GM18870 (cell line): ENCODE measurements at regions not wholly inside any gene's neighbourhood (a gene's known extent, or its start where the extent isn't known, plus 50 kb on each side); places are given as distances from the start of the nearest gene placed in this dataset.
"Not testable (repeated sequence)": the region's sequence is repeated elsewhere in the genome, so short reads cannot be mapped to it uniquely, and the experiment has no call there.

Experiments
- ATAC-seq: cut with Tn5 transposase; IDR thresholded peaks from one replicate; pipeline ENCODE4 v1.9.1; 2021; ENCODE audit warnings: moderate library complexity; ENCODE audit not compliant: unreplicated experiment

DNA sequence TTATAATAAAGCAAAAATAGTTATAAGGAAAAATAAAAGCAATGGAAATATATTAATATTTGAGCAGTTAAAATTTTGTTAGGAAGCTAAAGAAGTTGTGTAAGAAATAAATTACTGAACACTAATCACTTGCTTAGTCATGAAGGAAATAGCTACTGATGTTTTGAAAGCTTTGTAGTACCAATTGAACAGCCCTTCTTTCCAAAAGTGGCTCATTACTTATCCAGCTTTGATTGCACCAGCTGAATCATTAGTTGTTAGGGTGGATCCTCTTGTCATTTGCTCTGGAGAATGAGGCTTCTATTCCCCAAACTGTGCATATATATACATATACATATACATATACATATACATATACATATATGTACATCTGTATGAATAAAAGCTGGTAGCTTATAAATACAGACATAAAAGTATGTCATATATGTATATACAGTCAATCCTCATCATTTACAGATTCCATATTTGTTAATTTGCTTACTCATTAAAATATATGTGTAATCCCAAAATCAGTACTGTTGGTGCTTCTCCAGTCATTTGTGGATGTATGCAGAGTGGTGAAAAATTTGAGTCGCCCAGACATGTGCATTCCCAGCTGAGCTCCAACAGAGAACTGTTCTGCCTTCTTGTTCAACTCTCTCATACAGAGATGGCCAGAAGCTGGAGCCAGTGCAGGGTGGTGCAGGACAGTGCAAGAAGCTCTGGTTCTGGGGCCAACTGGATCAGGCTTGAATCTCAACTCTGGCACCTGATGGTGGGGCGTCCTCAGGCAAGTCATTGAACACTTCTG, 214.1 kb downstream of the RPAP3 start:
- ATAC-seq: no peak

DNA sequence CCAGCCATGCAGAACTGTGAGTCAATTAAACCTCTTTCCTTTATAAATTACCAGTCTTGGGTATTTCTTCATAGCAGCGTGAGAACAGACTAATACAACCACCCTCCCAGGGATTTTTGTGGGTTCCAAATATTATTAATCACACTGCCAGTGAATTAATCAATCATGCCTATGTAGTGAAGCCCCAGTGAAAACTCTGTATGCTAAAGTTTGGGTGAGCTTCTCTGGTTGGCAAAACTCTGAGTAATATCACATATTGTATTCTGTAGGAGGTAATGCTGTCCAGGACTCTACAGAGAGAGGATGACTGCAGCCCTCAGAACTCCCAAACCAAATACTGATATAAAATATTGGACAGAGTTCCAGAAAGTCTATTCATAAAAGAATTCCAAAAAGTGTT, 216.9 kb downstream of the RPAP3 start:
- ATAC-seq: no peak

DNA sequence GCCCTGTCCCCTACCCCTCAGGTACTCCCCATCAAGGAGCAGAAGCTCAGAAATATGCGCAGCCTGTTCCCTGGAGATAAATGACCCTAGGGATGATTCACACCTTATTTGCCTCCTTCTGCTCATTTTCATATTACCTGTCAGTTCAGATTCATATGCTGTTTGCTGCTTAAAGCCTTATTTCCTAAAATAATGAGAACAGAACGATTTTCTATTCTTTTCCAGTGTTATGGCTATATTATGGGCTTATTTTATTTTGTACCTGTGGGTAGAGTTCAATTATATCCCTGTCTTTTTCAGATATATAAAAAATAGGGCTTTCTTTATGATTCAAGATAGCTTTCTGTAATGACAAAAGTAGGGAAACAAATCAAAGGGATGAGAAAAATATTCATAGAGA, 224.8 kb downstream of the RPAP3 start:
- ATAC-seq: no peak

DNA sequence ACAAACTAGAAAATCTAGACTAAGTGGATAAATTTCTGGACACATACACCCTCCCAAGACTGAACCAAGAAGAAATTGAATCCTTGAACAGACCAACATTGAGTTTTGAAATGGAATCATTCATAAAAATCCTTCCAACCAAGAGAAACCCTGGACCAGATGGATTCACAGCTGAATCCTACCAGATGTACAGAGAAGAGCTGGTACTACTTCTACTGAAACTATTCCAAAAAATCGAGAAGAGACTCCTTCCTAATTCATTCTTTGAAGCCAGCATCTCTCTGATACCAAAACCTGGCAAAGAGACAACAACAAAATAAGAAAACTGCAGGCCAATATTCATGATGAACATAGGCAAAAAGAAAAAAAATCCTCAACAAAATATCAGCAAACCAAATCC, 227.4 kb downstream of the RPAP3 start:
- no peak for ATAC-seq

DNA sequence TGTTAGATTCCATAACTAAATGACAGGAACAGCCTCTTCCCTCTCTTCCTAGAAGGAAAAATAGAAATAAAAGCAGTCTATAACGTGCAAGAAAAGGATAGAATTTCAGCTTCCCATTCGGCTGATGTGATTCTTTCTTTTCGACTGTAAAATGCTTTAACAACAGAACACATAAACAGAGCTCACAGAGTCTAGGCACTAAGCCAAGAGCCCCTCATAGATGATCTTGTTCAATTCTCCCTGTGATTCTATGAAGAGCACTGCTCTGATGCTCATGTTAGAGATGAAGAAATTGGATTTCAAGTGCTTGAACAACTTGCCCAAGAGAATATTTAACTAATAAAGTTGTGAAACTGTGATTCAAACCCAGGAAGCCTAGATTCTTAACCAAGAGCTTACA, 232.7 kb downstream of the RPAP3 start:
- ATAC-seq: no peak

DNA sequence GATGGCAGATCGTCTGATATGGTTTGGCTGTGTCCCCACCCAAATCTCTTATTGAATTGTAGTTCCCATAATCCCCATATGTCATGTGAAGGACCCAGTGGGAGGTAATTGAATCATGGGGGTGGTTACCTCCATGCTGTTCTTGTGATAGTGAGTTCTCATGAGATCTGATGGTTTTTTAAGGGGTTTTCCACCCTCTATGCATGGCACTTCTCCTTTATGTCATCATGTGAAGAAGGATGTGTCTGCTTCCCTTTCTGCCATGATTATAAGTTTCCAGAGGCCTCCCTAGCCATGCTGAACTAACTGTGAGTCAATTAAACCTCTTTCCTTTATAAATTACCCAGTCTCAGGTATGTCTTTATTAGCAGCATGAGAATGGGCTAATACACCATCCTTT, 235.5 kb downstream of the RPAP3 start:
- not testable (repeated sequence) for ATAC-seq

DNA sequence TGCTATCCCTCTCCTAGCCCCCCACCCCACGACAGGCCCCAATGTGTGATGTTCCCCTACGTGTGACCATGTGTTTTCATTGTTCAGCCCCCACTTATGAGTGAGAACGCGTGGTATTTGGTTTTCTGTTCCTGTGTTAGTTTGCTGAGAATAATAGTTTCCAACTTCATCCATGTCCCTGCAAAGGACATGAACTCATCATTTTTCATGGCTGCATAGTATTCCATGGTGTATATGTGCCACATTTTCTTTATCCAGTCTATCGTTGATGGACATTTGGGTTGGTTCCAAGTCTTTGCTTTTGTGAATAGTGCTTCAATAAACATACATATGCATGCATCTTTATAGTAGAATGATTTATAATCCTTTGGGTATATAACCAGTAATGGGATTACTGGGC, 241.9 kb downstream of the RPAP3 start:
- not testable (repeated sequence) for ATAC-seq

DNA sequence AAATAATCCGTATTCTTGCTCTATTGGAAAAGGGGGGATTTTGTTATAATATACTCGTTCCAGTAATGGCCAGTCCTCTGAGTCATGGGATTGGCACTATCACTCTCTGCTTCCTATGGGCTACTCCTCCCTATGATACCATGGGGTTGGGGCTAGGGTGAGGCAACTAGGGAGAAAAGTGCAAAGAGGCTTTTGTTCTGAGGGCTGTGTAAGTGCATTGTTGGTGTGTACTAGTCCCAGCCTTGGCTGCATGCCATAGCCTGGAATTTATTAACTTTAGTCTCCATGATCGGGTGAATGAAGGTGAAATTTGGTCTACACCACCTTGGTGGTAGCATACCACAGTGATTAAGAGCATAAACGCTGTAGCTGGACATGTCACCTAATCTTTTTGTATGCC, 247.6 kb downstream of the RPAP3 start:
- ATAC-seq: no peak

DNA sequence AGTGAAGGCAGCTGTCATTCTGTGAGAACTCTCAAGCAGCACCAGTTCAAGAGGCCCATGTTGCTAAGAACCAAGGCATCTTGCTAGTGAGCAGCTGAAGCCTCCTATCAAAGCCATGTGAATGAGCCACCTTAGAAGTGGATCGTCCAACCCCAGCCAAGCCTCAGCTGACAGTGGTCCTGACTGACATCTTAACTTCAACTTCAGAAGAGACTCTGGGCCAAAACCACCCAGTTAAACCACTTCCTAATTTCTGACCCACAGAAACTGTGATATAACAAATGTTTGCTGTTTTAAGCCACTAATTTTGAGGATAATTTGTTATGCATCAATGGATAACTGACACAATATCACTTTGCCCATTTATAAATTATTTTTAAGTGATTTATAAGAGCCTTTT, 256.0 kb downstream of the RPAP3 start:
- no peak for ATAC-seq

DNA sequence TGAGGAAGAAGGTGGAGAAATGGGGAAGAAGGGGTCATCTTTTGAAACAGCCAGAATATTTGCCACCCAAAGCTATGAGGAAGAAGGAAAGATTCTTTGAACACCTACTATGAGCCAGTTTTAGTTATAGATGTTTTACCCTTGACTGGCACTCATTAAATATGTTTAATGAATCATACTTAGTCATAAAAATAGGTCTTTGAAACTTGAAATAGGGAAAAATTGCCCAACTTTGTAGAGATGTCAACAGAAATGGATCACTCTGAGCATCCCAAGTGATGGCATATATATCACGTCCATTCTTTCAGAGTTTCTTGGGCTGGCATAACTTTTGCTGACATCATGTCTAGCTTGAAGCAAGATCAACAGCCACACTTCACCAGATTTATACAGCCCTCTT, 263.5 kb downstream of the RPAP3 start:
- no peak for ATAC-seq

DNA sequence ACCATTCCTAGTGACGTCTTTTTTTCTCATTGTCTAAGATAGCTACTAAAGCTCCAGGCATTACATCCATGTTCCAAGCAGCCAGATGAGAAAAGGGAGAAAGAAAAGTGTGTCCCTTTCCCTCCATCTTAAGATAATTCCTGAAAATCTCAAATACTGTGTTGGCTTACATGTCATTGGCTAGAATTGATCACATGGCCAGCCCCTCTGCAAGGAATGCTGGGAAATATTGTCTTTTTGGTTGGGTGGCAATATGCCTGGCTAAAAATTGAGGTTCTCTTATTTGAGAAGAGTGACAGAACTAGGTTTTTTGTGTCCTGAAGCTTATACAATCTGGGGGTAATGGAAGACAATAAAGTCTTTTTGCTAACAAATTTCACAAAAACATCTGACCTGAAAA, 264.3 kb downstream of the RPAP3 start:
- no peak for ATAC-seq

DNA sequence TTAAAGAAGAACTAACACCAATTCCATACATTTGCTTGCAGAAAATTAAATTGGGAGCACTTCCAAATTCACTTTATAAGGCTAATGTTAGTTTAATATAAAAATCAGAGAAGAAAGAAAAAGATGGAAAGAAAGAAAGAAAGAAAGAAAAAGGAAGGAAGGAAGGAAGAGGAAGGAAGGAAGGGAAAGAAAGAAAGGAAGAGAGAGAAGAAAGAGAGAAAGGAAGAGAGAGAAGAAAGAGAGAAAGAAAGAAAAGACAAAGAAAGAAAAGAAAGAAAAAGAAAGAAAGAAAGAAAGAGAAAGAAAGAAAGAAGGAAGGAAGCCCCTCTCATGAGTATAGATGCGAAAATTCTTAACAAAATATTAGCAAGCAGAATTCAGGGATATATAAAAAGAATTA, 267.7 kb downstream of the RPAP3 start:
- no peak for ATAC-seq

DNA sequence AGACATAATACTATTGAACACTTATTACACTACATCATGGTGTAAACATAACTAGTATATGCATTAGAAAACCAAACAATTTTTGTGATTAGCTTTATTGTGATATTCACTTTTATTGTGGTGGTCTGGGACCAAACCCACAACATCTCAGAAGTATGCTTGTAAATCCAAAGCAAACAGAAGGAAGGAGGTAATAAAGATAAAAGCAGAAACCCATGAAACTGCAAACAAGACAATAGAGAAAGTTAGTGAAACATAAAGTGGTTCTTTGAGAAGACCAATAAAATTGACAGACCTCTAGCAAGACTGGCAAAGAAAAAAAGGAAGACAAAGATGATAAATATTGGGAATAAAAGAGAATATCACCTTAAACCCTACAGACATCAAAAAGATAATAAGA, 268.3 kb downstream of the RPAP3 start:
- no peak for ATAC-seq

DNA sequence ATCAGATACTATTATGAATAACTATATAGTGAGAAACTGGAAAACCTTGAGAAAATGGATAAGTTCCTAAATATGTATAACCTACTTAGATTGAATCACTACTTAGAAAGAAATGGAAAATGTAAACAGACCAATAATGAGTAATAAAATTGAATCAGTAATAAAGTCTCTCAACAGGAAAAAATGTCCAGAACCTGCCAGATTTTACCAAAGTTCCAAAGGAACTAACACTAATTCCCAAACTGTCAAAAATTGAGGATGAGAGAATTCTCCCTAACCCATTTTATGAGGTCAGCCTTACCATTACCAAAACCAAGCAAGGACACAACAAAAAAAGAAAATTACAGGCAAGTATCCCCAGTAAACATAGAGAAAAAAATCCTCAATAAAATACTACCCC, 272.0 kb downstream of the RPAP3 start:
- ATAC-seq: no peak

DNA sequence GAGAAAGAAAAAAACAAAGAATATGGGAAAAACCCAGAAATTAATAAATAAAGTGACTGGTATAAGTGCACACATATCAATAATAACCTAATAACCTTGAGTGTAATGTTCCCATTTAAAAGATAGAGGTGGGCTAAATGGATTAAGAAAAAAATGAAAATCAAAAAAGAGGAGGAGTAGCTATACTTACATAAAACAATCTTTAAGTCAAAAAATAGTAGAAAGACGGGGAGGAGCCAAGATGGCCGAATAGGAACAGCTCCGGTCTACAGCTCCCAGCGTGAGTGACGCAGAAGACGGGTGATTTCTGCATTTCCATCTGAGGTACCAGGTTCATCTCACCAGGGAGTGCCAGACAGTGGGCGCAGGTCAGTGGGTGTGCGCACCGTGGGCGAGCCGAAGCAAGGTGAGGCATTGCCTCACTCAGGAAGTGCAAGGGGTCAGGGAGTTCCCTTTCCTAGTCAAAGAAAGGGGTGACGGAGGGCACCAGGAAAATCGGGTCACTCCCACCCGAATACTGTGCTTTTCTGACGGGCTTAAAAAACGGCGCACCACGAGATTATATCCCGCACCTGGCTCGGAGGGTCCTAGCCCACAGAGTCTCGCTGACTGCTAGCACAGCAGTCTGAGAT, 279.0 kb downstream of the RPAP3 start:
- ATAC-seq: not testable (repeated sequence)

DNA sequence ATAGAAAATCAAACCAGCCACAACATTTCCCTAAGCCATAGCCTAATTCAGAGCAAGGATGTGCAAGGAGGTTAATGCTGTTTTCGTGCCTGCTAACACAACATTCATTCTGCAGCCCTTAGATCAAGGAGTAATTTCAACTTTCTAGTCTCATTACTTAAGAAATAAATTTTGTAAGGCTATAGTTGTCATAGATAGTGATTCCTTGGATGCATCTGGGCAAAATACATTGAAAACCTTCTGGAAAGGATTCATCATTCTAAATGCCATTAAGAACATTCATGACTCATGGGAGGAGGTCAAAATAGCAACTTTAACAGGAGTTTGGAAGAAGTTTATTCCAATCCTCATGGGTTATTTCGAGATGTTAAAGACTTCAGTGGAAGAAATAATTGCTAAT, 283.2 kb downstream of the RPAP3 start:
- ATAC-seq: no peak

DNA sequence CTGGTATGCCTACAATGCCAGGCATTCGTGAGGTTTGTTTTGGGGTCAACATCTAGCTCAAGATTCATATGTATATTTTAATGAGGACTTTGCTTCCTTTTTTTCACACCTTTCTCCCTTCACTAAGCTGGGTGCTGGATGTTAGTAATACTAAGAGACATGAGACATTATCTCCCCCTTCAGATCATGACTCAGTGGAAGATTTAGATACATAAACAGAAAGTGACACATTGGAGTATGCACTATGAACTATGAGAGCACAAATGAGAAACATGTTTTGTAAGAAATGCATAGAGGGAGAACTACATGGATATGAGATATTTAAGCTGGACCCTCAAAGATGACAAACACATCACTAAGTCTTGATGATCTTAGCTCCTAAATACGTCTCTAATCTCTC, 286.3 kb downstream of the RPAP3 start:
- no peak for ATAC-seq

DNA sequence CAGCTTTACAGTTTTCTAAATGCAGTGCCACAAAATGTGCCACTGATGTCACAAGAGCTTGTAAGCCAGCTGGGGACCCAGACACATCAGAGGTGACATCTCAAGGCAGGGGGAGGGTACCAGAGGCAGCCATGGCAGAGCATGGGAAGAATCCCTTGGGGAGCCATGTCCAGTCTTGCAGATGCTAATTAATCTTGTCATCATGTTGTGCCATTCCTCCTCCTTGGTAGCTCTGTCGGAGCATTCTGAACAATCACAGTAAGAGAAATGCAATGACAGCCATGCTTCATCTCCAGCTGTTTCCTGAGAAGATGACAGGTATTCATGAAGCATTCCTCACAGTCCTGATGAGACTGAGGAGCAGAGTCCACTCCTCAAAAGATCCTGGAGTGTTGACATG, 287.9 kb downstream of the RPAP3 start:
- no peak for ATAC-seq

DNA sequence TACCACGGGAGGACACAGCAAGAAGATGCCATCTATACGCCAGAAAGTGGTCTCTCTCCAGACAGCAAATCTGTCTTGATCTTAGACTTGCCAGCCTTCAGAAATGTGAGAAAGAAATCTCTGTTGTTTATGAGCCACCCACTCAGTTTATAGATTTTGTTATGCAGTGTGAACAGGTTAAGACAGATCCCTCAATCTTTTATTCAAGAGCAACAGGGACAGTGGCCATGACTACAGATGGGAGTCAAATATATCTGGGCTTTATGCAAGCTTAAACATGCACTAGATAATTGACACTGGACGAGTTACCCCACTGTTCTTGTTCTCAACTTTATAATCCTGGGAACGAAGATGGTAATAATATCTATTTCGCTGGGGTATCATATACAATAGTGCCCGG, 288.7 kb downstream of the RPAP3 start:
- no peak for ATAC-seq

DNA sequence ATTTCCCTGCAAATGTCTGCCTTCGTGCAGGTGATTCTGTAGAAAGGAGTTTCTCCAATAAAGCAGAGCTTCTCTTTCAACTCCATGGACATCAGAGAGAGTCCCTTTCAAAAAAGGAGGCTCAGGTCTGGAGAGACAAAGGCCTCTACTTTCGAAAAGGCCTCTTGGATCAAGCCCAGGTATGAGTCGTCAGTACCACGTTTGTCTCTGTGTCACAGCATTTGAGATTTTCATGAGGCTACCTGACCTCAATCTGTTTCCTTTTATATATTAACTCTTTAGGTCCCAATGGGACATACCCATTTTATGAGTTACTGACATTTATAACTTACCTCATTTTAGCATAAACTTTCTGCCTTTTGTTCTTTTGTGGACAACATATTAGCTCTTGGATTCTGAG, 290.8 kb downstream of the RPAP3 start:
- no peak for ATAC-seq

DNA sequence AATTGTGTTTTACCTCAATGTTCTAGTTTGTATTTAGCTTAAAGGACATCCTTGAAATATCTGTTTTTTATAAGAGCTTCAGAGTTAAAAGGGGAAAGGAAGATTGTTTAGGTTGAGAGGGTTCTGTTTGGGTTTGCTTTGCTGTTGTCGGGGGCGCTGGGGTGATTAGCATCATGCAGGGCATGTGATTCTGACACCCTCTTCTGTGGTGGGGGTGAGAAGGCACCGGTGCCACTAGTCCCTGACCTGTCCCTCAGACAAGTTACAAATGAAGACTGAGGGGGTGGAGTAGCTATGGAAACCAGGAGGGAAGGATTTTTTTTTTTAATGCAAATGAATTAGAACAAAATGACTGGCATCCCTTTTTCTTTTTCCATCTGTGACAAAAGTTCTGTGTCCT, 291.3 kb downstream of the RPAP3 start:
- ATAC-seq: no peak

DNA sequence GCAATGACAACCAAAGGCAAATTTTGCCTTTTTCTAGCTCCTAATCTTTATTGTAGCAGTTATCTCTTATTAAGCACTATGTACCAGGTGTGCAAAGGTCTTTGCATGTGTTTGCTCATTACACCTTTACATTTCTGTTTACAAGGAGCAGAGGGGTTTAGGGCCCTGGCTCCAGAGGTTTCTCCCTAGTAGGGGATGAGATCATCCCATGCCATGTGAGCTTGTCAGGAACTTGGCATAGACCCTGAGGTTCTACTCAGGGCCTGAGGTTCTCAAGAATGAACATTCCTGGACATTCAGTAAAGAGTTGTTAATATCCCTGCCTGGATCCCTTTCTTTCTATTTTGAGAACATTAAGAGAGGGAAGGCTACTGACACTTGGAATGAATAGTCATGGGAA, 292.0 kb downstream of the RPAP3 start:
- ATAC-seq: no peak
